ENCODE measurements at regions not wholly inside any gene's neighbourhood (a gene's known extent, or its start where the extent isn't known, plus 50 kb on each side); places are given as distances from the start of the nearest gene placed in this dataset.

GRCh38 chr10:121098751-121099150, 247.6 kb downstream of the WDR11 start:
- intact Hi-C loops (cut with DNase I): no loop called here
- H3K27ac ChIP-seq: no peak overlapping the region
- TF ChIP-seq CTCF (IDR thresholded peaks at IDR 0.05) (no peak), POLR2A (IDR thresholded peaks at IDR 0.05) (no peak)

GRCh38 chr10:121099181-121099580, 248.0 kb downstream of the WDR11 start:
- 80 to 88% methylated on average over 5 of the region's 5 CpGs for WGBS, 2 donors
- Histone ChIP-seq H3K27me3 (no peaks in the 10 kb centered on the region), H3K36me3 (no peaks in the 10 kb centered on the region), H3K9me3 (no peaks in the 10 kb centered on the region), H3K4me1 (no peaks in the 10 kb centered on the region), H3K4me3 (replicated peaks in 1 of 3) (no peak overlapping the region), H3K27ac (no peak overlapping the region)
- intact Hi-C loops (cut with DNase I): no loop called here
- TF ChIP-seq POLR2A (IDR thresholded peaks at IDR 0.05): no peak
- TF ChIP-seq CTCF (IDR thresholded peaks at IDR 0.05): no peak
- DNase-seq: no peak

More at GRCh38 chr10:121098751-121099150, 247.6 kb downstream of the WDR11 start:
- no peak for DNase-seq
- Histone ChIP-seq H3K27me3 (no peaks in the 10 kb centered on the region), H3K4me3 (replicated peaks in 1 of 3) (no peak overlapping the region), H3K9me3 (no peaks in the 10 kb centered on the region), H3K4me1 (no peaks in the 10 kb centered on the region), H3K36me3 (no peaks in the 10 kb centered on the region)
- 72 to 83% methylated on average over 2 of the region's 2 CpGs for WGBS, 2 donors

GRCh38 chr10:121099592-121099991, 248.4 kb downstream of the WDR11 start:
- no peak for DNase-seq
- Histone ChIP-seq H3K4me1 (no peaks in the 10 kb centered on the region), H3K27ac (no peak overlapping the region), H3K36me3 (no peaks in the 10 kb centered on the region), H3K9me3 (no peaks in the 10 kb centered on the region), H3K4me3 (replicated peaks in 1 of 3) (no peak overlapping the region), H3K27me3 (no peaks in the 10 kb centered on the region)
- TF ChIP-seq CTCF (IDR thresholded peaks at IDR 0.05) (no peak), POLR2A (IDR thresholded peaks at IDR 0.05) (no peak)
- intact Hi-C loops (cut with DNase I): no loop called here

- intact Hi-C loops (cut with DNase I): no loop called here
- WGBS, 2 donors: 89 to 90% methylated on average over 4 of the region's 4 CpGs
Measured at GRCh38 chr10:121101561-121101960, 250.4 kb downstream of the WDR11 start.

GRCh38 chr10:121102706-121103105, 251.5 kb downstream of the WDR11 start:
- TF ChIP-seq POLR2A (IDR thresholded peaks at IDR 0.05): no peak
- TF ChIP-seq CTCF (IDR thresholded peaks at IDR 0.05): no peak
- no peaks in the 10 kb centered on the region for H3K9me3 ChIP-seq
- DNase-seq: no peak
- no peak overlapping the region for H3K27ac ChIP-seq
- H3K27me3 ChIP-seq: no peaks in the 10 kb centered on the region
- WGBS, 2 donors: 91 to 93% methylated on average over 4 of the region's 4 CpGs
- intact Hi-C loops (cut with DNase I): no loop called here
- H3K36me3 ChIP-seq: no peaks in the 10 kb centered on the region
- H3K4me1 ChIP-seq: no peaks in the 10 kb centered on the region
- no peak overlapping the region for H3K4me3 ChIP-seq (replicated peaks in 1 of 3)

More at GRCh38 chr10:121101561-121101960, 250.4 kb downstream of the WDR11 start:
- H3K9me3 ChIP-seq: no peaks in the 10 kb centered on the region
- TF ChIP-seq CTCF (IDR thresholded peaks at IDR 0.05) (no peak), POLR2A (IDR thresholded peaks at IDR 0.05) (no peak)
- no peak overlapping the region for H3K4me3 ChIP-seq (replicated peaks in 1 of 3)
- no peaks in the 10 kb centered on the region for H3K36me3 ChIP-seq
- H3K27me3 ChIP-seq: no peaks in the 10 kb centered on the region
- H3K27ac ChIP-seq: no peak overlapping the region
- no peaks in the 10 kb centered on the region for H3K4me1 ChIP-seq
- DNase-seq: no peak

Measured in thyroid gland (tissue), 4 donors.